ENCODE measurements at regions not wholly inside any gene's neighbourhood (a gene's known extent, or its start where the extent isn't known, plus 50 kb on each side); places are given as distances from the start of the nearest gene placed in this dataset.

DNA sequence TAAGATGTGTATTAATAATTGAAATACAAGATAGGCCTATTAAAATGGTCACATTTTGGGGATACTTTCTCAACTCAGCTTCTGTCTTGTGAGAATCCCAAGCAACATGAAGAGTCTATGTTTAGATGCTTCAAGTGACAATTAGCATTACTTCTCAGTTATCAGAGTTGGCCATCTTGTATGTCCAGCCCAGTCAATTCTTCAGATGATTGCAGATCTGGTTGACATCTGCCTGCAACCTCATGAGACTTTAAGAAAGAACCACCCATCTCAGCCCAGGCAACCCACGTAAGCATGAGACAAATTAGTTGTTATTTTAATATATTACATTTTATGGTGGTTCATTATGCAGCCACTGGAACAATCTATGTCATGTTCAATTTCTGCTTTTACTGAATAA, 256.5 kb downstream of the TENT5A start:
- DNase-seq (ENCODE audit: low spot score): no peak
- intact Hi-C loops (cut with DNase I): no loop called here

DNA sequence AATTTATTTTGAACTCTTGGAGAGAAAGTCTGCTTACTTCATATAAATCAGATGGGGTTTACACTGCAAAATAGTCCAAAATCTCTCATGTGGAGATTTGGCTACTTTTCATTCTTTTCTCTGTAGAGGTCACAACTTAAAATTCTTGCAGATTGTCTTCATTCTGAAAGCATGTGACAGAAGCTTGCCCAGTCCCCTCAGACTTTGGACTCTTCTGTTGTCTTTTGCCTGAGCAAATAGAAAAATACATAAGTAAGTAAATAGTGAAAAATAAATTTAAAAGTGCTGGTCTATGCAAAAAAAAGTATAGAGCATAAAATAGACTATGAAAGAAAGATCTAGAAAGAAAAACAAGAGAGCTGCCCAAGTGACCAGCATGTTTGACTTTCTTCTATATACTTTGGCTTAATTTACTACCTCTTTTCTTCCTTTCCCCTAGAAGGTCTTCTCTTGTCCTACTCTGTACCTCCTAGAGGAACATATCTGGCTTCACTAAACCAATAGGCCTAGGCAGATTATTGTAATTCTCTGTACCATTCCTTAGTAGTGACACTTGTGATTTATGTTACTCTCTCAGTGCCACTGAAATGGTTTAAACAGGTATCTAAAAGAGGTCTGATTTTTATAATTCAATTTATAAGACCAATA, 260.9 kb downstream of the TENT5A start:
- intact Hi-C loops (cut with DNase I): no loop called here
- no peak for DNase-seq (ENCODE audit: low spot score)

- DNase-seq (ENCODE audit: low spot score): peak; percentile 82
- intact Hi-C loops (cut with DNase I): loop anchor here in 1 of 2 donors (5.0 kb wide), 1 partner anchor 430 kb away; no protein-coding TSS in a partner anchor
These were observed 265.0 kb downstream of the TENT5A start for GRCh38 chr6:81487489-81487888.

DNA sequence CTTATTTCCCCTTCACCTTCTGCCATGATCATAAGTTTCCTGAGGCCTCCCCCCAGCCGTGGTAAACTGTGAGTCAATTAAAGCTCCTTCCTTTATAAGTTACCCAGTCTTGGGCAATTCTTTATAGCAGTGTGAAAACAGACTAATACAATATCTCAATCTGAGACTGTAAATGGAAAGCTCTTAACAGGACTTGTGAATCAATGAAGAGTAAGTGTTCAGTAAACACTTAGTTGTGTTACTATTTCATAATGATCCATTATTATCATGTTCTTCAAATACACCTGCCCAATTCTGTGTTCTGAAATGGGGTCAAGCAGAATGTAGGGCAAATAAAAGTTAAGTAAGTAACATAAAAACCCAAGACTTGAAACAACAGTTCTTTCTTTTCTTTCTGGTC, 266.2 kb downstream of the TENT5A start:
- intact Hi-C loops (cut with DNase I): loop anchor here in 1 of 2 donors (5.0 kb wide), 1 partner anchor 429 kb away; no protein-coding TSS in a partner anchor
- DNase-seq (ENCODE audit: low spot score): no peak

DNA sequence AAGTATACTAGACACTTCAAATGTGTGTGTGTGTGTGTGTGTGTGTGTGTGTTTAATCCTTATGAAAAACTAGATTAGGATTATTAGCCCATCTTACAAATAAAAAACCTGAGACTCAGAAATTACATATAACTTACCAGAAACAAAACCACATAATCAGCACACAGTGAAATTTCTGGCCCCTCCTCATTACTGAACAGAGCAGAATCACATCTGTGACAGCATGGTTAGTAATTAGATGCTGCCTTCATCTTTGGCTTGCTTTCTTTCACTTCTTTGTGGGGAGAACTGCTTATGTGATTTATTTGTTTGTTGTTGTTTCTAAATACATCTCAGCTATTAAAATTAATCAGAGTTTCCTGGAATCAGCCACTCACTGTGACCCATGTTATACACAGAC, 267.1 kb downstream of the TENT5A start:
- DNase-seq (ENCODE audit: low spot score): no peak
- intact Hi-C loops (cut with DNase I): loop anchor here in 1 of 2 donors (5.0 kb wide), 1 partner anchor 428 kb away; no protein-coding TSS in a partner anchor

- intact Hi-C loops (cut with DNase I): no loop called here
- DNase-seq (ENCODE audit: low spot score): no peak
These were observed 268.2 kb downstream of the TENT5A start for GRCh38 chr6:81484251-81484650.

DNA sequence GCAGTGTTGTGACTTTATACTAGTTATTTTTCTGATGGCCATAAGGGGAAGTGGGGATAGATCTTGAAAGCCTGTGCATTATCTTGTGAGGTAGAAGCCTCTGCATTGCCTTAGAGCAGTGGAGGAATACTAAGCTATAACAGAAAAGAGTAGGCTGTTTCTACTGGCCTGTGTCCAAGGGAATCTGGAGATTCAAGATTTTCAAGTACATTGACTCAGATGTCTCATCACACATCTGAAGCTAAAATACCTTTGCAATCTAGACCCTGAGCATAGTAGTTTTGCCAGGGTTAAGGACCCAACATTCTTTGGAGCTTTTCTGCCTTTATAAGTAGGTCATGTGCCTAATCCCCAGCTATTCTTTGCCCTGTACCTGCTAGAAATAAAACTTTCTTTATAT, 272.3 kb downstream of the TENT5A start:
- DNase-seq (ENCODE audit: low spot score): no peak
- intact Hi-C loops (cut with DNase I): no loop called here

DNA sequence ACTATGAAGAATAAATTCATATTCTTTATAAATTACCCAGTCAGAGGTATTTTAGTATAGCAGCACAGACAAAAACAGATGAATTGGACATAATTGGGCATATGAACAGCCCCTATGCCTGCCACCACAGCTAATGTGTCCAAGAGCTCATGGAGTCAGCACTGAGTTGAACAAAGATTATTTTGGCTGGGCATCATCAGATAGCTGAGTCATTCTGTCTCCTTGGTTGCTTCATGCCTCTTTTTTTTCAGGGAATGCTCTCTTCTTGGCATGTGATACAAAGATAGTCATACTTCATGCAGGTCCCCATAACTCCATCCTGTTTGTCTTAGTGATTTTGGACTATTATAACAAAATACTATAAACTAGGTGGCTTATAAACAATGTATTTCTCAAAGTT, 275.6 kb downstream of the TENT5A start:
- intact Hi-C loops (cut with DNase I): no loop called here

DNA sequence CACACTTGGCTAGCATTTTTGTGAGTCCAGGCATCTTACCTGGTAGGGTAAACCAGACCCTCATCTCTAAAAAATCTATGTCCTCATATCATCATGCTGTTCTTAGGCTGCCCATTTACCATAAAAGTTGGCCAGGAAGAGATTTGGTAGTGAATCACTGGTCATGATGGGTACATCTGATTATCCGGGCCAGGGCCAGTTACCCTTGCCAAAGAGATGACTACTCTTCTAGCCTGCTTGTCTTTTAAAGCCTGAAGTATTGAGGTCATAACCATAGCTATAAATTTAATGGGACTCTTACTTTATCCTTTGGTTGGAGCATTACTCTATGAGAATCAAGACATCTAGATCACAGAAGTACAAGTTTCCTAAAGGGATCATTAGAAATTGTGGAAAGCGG, 276.8 kb downstream of the TENT5A start:
- intact Hi-C loops (cut with DNase I): no loop called here
- DNase-seq (ENCODE audit: low spot score): peak; percentile 49

More for the DNA sequence above, 275.6 kb downstream of the TENT5A start:
- no peak for DNase-seq (ENCODE audit: low spot score)

DNA sequence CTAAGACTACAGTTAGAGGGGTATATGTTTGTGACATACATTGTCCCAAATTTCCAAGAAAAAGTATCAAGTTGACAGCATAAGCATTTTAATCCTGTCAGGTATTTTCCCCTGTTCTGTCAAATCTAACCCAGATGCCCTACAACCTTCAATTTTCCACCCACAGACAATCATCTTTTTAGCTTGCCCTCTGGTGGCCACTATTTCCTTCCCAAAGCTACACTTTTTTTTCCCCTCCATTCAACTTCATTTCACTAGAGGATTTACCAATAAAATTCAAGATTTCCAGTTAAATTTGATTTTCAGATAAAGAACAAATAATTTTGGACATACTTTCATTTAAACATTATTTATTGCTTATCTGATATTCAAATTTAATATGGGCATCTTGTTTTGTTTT, 286.6 kb downstream of the TENT5A start:
- no peak for DNase-seq (ENCODE audit: low spot score)
- intact Hi-C loops (cut with DNase I): no loop called here

GRCh38 chr6:81456416-81456815, 296.1 kb downstream of the TENT5A start:
- intact Hi-C loops (cut with DNase I): no loop called here

DNA sequence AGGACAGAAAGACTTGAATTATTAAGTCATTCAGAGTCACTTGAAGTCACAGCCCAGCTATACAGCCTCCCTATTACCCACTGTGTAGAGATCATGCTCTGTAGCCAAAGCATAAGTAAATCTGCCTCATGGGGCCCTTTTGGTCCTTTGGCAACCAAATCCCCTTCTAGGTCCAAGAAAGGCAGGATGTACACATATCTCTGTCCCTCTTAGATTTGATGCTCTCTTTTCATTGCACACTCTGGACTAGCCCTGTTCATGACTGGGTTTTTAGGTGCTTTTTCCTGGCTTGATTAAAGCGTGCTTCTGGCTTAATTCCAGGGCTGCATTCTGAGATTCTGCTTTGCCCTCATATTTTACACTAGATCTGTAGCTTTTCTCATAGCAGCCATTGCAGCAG, 296.8 kb downstream of the TENT5A start:
- DNase-seq (ENCODE audit: low spot score): no peak
- intact Hi-C loops (cut with DNase I): no loop called here

More at GRCh38 chr6:81456416-81456815, 296.1 kb downstream of the TENT5A start:
- no peak for DNase-seq (ENCODE audit: low spot score)

- no peak for DNase-seq (ENCODE audit: low spot score)
- intact Hi-C loops (cut with DNase I): no loop called here
These were observed 300.7 kb downstream of the TENT5A start for GRCh38 chr6:81451787-81452186.

GRCh38 chr6:81450180-81450579, 302.3 kb downstream of the TENT5A start:
- intact Hi-C loops (cut with DNase I): no loop called here
- no peak for DNase-seq (ENCODE audit: low spot score)

DNA sequence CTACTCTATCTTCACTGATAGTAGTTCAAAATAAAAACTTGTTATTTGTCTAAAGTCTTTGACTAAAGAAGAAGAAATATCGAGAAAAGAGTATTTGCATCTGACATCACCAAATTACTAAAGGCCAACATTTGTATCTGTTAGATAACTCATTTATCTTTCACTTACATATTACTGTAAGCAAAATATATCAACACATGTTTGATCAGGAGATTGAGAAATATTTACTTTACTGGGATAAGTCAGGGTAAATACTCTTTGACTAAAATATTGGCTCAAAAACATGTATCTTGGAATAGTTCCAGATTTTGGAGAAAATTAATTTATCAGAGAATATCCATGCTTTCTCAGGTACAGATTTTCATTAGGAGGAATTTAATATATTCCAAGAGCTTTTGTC, 306.0 kb downstream of the TENT5A start:
- intact Hi-C loops (cut with DNase I): no loop called here
- no peak for DNase-seq (ENCODE audit: low spot score)

DNA sequence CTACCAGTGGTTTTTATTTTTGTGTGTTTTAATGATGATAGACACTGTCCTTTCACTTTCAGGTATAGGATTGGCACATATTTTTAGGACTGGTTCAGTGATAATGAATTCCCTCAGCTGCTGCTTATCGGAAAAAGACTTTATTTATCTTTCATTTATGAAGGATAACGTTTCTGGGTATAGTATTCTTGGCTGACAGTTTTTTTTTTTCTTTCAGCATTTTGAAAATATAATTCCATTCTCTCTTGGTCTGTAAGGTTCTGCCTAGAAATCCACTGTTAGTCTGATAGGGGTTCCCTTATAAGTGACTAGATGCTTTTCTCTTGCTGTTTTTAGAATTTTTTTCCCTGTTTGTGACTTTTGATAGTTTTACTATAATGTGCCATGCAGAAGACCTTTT, 313.1 kb downstream of the TENT5A start:
- intact Hi-C loops (cut with DNase I): no loop called here
- no peak for DNase-seq (ENCODE audit: low spot score)

DNA sequence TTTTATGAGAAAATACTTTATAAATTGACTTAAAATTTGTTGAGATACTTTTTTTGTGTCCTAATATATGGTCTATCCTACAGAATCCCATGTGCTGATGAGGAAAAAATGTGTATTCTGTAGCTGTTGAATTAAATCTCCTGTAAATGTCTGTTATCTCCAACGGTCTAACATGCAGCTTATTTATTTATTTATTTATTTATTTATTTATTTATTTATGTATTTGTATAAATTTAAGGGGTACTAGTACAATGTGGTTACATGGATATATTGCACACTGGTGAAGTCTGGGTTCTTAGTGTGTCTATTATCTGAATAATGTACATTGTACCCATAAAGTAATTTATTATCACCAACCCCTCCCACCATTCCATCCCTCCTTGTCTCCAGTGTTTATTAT, 315.5 kb downstream of the TENT5A start:
- no peak for DNase-seq (ENCODE audit: low spot score)
- intact Hi-C loops (cut with DNase I): no loop called here

- intact Hi-C loops (cut with DNase I): no loop called here
- no peak for DNase-seq (ENCODE audit: low spot score)
These were observed 339.2 kb downstream of the TENT5A start for GRCh38 chr6:81413306-81413705.

DNA sequence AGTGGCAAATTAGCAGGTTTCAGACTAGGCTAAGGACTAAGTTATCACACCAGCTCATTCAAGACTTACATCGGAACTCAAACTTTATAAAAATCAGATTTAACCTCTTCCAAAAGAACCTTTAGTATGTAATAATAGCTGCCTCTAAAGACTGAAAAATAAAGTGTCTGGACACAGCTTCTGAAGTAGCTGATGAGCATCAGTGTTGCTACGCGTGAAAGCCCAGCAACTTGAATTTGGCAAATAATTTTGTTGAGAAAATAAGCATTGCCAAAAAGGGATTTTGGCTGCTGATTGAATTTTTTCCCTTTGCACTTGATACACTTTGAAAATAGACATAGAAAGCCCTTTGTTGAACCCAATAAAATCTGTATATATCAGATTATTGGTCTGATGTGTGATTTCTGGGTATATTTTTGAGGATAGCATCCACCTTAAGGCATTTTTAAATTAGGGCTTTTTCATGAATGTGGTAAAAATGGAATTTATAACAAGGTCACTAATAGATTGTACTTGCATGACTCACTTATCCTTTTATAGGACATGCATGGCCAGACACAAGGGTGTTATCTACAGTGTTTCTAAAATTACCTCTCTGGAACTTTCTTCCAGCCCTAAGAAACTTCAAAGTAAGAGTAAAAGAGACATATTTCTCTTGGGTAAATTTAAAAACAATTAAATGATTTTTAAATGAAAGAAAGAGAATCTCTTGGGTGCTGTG, 350.4 kb downstream of the TENT5A start:
- intact Hi-C loops (cut with DNase I): no loop called here
- DNase-seq (ENCODE audit: low spot score): no peak

DNA sequence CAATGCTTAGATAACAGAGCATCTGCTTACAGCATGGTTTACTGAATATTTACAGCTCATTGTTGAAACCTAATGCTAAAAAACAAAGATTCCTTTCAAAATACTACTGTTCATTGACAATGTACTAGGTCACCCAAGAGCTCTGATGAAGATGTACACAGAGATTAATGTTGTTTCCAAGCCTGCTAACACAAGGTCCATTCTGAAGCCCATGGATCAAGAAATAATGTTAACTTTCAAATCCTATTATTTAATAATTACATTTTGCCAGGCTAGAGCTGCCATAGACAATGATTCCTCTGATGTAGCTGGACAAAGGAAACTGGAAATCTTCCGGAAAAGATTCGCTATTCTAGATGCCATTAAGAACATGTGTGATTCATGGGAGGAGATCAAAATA, 355.6 kb downstream of the TENT5A start:
- DNase-seq (ENCODE audit: low spot score): no peak
- intact Hi-C loops (cut with DNase I): no loop called here

DNA sequence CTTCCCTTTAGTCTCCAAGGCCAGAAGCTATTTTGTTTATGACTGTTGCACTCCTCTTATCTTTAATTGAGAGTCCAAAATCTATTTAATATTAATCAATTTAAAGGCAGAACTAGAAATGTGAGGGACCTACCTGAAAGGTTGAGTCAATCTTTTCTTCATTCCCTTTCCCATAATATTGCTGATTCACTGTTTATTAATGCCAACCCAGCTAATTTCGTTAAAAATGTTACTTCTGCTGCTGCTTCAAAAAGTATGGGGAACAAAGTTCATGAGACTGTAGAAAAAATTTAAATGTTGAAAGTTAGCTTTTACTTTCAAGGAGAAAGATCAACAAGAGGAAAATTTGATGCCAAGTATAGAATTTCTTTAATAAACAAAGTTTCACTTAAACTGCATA, 365.3 kb downstream of the TENT5A start:
- intact Hi-C loops (cut with DNase I): no loop called here
- no peak for DNase-seq (ENCODE audit: low spot score)
